ENCODE measurements at regions not wholly inside any gene's neighbourhood (a gene's known extent, or its start where the extent isn't known, plus 50 kb on each side); places are given as distances from the start of the nearest gene placed in this dataset.

- TF ChIP-seq CTCF (IDR thresholded peaks at IDR 0.05) (no peak), POLR2A (IDR thresholded peaks at IDR 0.05) (no peak)
Measured at GRCh38 chr1:189289346-189289745, 1188.3 kb downstream of the BRINP3 start.

All from esophagus squamous epithelium (tissue), 4 donors.